B cell (primary cell): ENCODE measurements at regions not wholly inside any gene's neighbourhood (a gene's known extent, or its start where the extent isn't known, plus 50 kb on each side); places are given as distances from the start of the nearest gene placed in this dataset.

Experiments used
- CTCF ChIP-seq: fragments of 200-600 bp; IDR thresholded peaks from one replicate; pipeline ENCODE4 v1.8.0; 2022; ENCODE audit warnings: antibody characterized with exemption, mild to moderate bottlenecking
- EZH2 ChIP-seq: IDR thresholded peaks from 2 replicates; pipeline ENCODE4 v1.6.1; 2012; ENCODE audit warnings: borderline replicate concordance, low read depth, mild to moderate bottlenecking, moderate library complexity, low read length; ENCODE audit not compliant: insufficient read depth, poor library complexity, severe bottlenecking

GRCh38 chr20:52086878-52087277, 104.7 kb downstream of the ZFP64 start:
- TF ChIP-seq CTCF (no peak), EZH2 (no peak)
